H1 (cell line): ENCODE measurements at regions not wholly inside any gene's neighbourhood (a gene's known extent, or its start where the extent isn't known, plus 50 kb on each side); places are given as distances from the start of the nearest gene placed in this dataset.

ENCODE experiments used
- POLR2AphosphoS5 ChIP-seq: IDR thresholded peaks from 2 replicates; pipeline ENCODE4 v1.6.1; 2011; ENCODE audit warnings: low read depth, low read length
- SP1 ChIP-seq: IDR thresholded peaks from 2 replicates; pipeline ENCODE4 v1.6.1; 2011; ENCODE audit warnings: low read depth, low read length

DNA sequence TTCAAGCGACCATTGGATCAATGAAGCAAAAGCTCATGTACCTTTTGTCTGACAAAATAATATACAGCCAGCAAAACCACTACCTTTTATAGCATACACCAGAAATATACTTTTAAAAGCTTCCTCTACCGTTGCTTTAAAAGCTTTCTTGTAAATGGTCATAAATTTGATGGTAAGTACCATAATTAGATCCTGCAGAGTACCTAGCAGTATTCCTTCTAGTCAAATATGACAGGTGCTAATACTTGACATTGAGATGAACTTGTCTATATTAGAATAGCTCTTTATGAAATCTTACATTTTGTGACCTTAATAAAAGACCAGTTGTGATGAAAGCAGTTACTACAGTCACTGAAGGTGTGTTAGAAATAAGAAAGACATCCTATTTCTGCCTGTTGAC is 340.5 kb upstream of the ANO3 start:
- TF ChIP-seq POLR2AphosphoS5 (no peak), SP1 (no peak)
